HG02610 (cell line): ENCODE measurements at regions not wholly inside any gene's neighbourhood (a gene's known extent, or its start where the extent isn't known, plus 50 kb on each side); places are given as distances from the start of the nearest gene placed in this dataset.
"Not testable (repeated sequence)": the region's sequence is repeated elsewhere in the genome, so short reads cannot be mapped to it uniquely, and the experiment has no call there.

Experiments used
- ATAC-seq: cut with Tn5 transposase; IDR thresholded peaks from one replicate; pipeline ENCODE4 v1.9.1; 2021; ENCODE audit warnings: mild to moderate bottlenecking, moderate library complexity; ENCODE audit not compliant: unreplicated experiment

GRCh38 chr1:242914729-242915128 is 340.4 kb downstream of the CEP170 start:
- not testable (repeated sequence) for ATAC-seq

GRCh38 chr1:242912855-242913254 is 342.2 kb downstream of the CEP170 start:
- not testable (repeated sequence) for ATAC-seq

GRCh38 chr1:242900558-242900957 is 354.5 kb downstream of the CEP170 start:
- not testable (repeated sequence) for ATAC-seq

GRCh38 chr1:242890192-242890741 is 364.8 kb downstream of the CEP170 start:
- no peak for ATAC-seq

- ATAC-seq: no peak
These were observed 361.6 kb upstream of the PLD5 start for GRCh38 chr1:242886137-242886536.

GRCh38 chr1:242880022-242880421 is 355.5 kb upstream of the PLD5 start:
- ATAC-seq: not testable (repeated sequence)

- no peak for ATAC-seq
These were observed 353.2 kb upstream of the PLD5 start for GRCh38 chr1:242877743-242878142.

- ATAC-seq: no peak
These were observed 352.7 kb upstream of the PLD5 start for GRCh38 chr1:242877229-242877628.

GRCh38 chr1:242876030-242876429 is 351.5 kb upstream of the PLD5 start:
- no peak for ATAC-seq

GRCh38 chr1:242873661-242874060 is 349.2 kb upstream of the PLD5 start:
- no peak for ATAC-seq

- ATAC-seq: no peak
These were observed 348.0 kb upstream of the PLD5 start for GRCh38 chr1:242872521-242872920.

- ATAC-seq: no peak
These were observed 347.1 kb upstream of the PLD5 start for GRCh38 chr1:242871471-242872030.

GRCh38 chr1:242870966-242871365 is 346.5 kb upstream of the PLD5 start:
- ATAC-seq: no peak

GRCh38 chr1:242856289-242856688 is 331.8 kb upstream of the PLD5 start:
- no peak for ATAC-seq

- no peak for ATAC-seq
These were observed 330.0 kb upstream of the PLD5 start for GRCh38 chr1:242854466-242854865.

GRCh38 chr1:242847390-242847993 is 323.0 kb upstream of the PLD5 start:
- ATAC-seq: no peak

- no peak for ATAC-seq
These were observed 317.6 kb upstream of the PLD5 start for GRCh38 chr1:242842094-242842493.

- no peak for ATAC-seq
These were observed 314.6 kb upstream of the PLD5 start for GRCh38 chr1:242839101-242839500.

GRCh38 chr1:242836423-242836822 is 311.9 kb upstream of the PLD5 start:
- no peak for ATAC-seq

- no peak for ATAC-seq
These were observed 304.3 kb upstream of the PLD5 start for GRCh38 chr1:242828828-242829227.

GRCh38 chr1:242828199-242828598 is 303.7 kb upstream of the PLD5 start:
- no peak for ATAC-seq

GRCh38 chr1:242827538-242827937 is 303.0 kb upstream of the PLD5 start:
- ATAC-seq: no peak
